NCI-H69 (cell line): ENCODE measurements at regions not wholly inside any gene's neighbourhood (a gene's known extent, or its start where the extent isn't known, plus 50 kb on each side); places are given as distances from the start of the nearest gene placed in this dataset.
"Not testable (repeated sequence)": the region's sequence is repeated elsewhere in the genome, so short reads cannot be mapped to it uniquely, and the experiment has no call there.

Source experiments
- DNase-seq: peaks from one replicate; lab custom pipeline; 2025; lab: John Stamatoyannopoulos, UW

GRCh38 chr15:24150542-24150941 is 463.4 kb upstream of the NDN start:
- no peak for DNase-seq

GRCh38 chr15:24158306-24158705 is 471.2 kb upstream of the NDN start:
- DNase-seq, result not testable (repeated sequence)

DNA sequence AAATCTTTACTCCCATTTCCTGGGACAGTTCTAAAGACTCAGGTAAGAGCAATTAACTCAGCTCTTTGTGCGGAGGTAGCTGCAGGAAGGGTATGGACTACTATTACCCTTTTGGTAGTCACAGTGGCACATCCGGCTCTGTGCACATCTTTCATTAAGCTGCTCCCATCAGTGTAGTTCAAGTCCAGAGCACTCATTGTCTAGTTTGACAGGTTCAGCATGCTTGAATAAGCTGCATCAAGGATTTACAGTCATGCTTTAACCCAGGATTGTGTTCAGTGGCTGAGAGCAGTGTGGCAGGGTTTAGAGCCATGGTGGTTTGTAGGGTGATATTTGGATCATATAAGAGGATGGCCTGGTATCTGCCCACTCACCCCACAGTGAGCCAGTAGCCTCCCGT is 478.4 kb upstream of the NDN start:
- DNase-seq, result not testable (repeated sequence)

- DNase-seq, result not testable (repeated sequence)
These were observed 473.3 kb upstream of the NPAP1 start for GRCh38 chr15:24202297-24202696.

DNA sequence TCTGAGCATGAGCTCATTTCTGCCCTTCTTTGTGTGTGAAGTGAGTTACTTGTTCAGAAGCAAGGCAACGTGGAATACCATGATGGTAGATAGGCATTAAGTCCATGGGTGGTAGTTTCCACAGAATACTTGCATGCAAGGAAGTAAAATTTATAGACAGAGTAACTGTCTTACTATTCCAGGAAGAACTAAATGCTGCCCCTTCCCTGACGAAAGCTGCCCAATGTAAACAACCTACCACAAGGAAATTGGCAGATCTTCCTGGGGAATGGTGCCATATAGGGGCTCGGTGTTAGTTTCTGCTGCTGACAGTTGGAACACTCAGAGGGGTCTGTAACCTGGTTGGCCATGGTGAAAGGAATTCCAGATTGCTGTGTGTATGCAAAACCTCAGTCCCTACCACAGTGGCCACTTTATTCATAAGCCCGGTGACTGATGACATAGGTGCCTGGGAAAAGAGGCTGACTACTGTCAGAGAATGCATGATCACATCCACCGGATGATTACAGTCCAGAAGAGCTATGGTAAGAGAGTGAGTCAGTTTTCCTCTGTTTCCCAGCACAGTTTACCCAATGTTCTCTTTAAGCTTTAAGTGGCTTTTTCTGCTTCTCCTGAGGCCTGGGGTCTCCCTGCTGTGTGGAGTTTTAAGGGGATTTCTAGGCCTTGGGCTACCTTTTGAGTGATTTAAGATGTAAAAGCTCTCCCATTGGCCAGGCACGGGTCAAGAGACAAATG is 463.7 kb upstream of the NPAP1 start:
- DNase-seq, result not testable (repeated sequence)

GRCh38 chr15:24223739-24224138 is 451.8 kb upstream of the NPAP1 start:
- no peak for DNase-seq

DNA sequence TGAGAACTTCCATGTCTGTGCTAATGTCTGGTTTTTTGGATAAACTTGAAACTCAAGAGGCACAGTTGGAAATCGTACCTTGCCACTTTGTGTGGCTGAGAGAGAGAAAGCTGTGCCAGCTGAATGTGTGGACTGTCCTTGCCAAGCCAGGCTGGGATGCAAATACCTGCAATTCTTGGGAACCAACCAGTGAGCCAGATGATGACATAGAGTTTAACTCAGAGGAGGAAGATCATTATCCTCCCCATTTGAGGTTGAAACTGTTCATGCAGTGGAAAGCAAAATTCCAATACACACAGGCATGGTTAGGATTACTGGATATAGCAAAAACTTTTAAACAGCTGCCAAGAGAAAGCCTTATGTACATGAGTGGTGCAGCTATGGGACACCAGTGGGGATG is 451.4 kb upstream of the NPAP1 start:
- DNase-seq, result no peak

- DNase-seq, result not testable (repeated sequence)
These were observed 446.7 kb upstream of the NPAP1 start for GRCh38 chr15:24228922-24229321.

DNA sequence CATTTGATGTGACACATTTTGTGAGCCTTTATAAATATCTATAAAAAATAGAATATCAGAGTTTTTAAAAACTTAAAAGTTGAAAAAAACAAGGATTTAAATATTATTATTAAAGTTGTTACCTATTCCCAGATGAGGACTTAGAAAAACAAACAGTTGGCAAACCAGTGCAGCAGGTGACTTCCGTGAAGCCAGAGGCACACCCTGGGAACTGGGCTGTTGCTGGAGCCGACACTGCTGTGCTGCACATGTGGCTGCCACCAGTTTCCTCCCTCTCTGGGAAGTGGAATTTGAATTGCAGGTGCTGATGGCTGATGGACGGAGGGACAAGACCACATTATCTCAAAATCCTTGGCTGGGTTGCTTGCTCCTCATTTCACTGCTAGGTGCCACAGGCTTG is 442.4 kb upstream of the NPAP1 start:
- DNase-seq, result not testable (repeated sequence)

GRCh38 chr15:24240580-24240979 is 435.0 kb upstream of the NPAP1 start:
- not testable (repeated sequence) for DNase-seq

GRCh38 chr15:24259106-24259505 is 416.5 kb upstream of the NPAP1 start:
- DNase-seq, result not testable (repeated sequence)

DNA sequence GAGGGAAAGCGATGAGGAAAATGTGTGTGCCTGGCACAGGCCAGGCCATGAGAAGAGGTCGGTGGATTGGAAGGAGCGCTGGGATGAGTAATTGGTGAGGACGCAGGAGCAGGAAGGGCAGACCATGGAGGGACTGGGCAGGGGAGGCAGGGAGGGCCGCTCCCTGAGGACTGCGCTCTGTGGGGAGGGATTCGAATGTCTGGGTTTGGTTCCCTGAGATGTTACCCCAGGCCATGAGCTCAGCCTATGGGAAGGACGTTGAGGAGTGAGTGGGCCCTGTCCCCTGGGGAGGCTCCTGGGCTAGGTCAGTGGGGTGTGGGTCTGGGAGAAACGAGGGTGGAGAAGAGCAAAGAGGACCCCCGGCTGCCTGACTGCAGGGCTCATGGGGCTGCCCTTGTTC is 415.2 kb upstream of the NPAP1 start:
- DNase-seq, result not testable (repeated sequence)

DNA sequence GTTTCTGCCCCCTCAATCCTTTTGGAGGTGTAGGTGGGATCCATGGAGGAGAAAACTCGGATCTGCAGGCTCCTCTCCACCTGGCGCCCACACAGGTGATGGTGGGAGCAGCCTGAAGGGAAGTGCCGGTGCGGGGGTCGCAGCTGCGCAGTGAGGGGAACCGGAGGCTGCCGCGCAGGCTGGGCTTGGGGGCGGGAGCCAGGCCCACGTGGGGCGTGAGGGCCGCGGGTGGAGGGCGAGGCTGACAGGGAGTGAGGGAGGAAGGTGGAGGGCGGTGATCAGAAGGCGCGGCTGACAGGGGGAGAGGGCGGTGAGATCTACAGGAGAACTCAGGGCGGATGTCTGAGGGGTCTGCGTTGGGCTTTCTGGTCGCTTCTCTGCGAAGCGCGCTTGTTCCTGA is 414.7 kb upstream of the NPAP1 start:
- DNase-seq, result not testable (repeated sequence)

DNA sequence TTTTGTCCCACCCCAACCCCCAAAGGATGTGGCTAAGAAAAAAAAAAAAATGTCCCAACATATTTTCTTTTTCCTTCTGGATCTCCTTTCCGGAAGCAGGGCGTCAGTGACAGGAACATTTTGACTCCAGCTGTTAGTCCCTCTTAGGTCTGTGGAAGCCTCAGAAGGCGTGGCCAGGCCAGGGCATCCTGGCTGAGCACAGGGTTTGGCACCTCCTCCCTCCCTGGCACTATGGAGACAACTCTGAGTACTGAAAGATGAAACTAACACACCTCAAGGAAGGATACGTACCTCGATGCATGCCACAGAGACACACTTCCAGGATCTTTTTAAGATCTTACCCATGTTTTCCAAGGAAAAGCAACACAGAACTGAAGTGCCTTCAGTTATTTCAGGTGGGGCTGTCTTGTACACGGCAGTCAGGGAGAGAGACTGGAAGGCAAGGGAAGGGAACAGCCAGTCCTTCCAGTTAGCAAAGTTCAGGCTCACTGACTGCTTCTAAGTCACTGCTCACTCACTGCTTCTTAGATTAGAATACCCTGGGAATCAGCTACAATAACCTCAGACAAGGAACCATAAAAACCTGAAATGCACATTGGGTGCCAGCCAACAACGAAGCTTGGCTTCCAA is 406.9 kb upstream of the NPAP1 start:
- DNase-seq, result peak; percentile 25

DNA sequence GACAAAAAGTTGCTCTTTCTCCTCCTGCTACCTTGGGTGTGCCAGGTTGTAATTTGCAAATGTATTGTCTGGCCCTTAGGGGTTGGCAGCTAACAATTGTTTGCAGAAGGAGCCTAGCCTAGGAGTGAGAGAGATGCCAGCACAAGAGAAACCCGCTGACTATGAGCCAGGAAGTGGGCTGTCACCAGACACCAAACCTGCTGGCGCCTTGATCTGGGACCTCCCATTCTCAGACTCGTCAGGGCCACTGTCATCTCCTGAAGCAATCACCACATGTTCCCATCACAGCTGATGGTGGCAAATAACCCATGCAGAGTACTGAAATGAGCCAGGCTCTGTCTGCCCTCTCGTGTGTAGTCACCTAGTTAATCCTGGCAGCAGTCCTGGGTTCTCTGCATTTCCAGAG is 406.4 kb upstream of the NPAP1 start:
- peak; percentile 74 for DNase-seq

- no peak for DNase-seq
These were observed 405.7 kb upstream of the NPAP1 start for GRCh38 chr15:24269923-24270322.

- not testable (repeated sequence) for DNase-seq
These were observed 403.9 kb upstream of the NPAP1 start for GRCh38 chr15:24271496-24272244.

- DNase-seq, result no peak
These were observed 382.7 kb upstream of the NPAP1 start for GRCh38 chr15:24292837-24293236.

DNA sequence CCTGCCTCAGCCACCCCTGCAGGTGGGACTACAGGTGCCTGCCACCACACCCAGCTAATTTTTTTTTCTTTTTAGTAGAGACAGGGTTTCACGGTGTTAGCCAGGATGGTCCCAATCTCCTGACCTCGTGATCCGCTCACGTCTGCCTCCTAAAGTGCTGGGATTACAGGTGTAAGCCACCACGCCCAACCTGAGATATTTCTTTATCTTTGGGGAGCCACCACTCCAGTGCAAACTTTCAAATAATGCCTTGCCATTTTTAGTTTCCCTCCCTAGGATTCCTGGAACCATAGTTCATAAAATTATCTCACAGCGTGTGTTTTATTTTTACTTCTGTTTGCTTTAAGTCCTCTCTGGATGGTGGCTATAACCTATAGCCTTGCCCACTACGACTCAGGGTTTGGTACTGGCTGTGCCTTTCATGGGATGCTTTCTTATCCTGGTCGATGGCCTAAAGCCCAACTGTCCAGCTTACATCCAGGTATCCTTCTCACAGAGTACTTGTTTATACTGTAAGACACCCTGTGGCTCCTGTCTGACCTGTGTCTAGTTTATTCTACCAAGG is 374.7 kb upstream of the NPAP1 start:
- not testable (repeated sequence) for DNase-seq

DNA sequence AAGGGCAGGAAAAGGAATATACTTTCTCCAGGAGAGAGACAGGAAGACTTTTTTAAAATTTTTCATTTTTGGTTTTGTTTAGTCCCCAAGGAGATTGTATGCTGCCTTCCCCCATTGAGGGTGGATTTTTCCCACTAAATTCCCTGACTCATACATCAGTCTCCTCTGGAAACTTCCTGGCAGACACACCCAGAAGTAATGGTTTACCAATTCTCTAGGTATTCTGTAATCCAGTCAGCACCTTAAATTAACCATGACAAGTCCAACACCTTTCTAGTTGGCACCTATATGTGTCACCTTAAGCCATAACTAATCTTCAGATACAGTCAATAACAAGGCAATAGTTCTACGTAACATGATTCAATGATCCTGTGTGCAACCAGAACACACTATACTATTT is 373.6 kb upstream of the NPAP1 start:
- DNase-seq, result not testable (repeated sequence)

GRCh38 chr15:24304747-24305146 is 370.8 kb upstream of the NPAP1 start:
- not testable (repeated sequence) for DNase-seq

DNA sequence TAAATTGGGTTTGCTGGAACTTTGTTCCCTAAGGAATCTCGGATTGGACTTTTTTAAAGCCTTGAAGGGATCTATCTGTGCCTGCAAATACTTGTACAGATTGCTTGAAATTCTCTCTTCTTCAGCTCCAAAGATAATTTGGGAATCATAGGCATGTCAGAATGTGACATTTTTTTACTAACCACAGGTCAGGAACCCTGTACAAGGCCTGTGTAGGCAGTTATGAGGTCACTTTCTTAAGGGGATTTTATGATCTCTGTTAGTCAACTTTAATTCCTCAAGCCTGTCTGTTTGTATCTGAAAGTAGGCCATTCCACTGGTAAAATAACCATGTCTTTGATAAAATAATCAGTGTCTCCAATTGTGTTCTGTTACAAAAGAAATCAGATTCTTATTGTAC is 369.9 kb upstream of the NPAP1 start:
- DNase-seq, result not testable (repeated sequence)

DNA sequence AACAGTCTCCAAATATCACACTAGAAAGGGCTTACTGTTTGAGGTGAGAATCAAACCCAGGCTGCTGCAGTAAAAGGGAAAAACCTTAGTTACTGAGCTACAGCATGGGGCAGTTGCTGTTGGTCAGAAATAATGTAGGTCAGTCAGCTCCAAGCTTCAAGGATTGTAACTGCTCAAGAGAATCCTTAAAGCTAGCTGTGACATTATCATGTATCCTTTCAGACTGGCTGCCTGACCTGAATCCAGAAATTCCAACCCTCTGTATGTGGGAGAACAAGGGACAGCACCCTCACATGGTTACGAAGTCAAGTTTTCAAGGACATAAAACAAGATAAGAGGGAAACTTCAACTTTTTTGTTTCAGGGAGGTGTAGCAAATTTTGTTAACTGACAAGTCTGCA is 365.9 kb upstream of the NPAP1 start:
- not testable (repeated sequence) for DNase-seq
